Stimulated activated CD4-positive, alpha-beta T cell treated with anti-CD3 and anti-CD28 coated beads, Interleukin-2, amount 100 ng/mL, for 48 hours (primary cell): ENCODE measurements at regions not wholly inside any gene's neighbourhood (a gene's known extent, or its start where the extent isn't known, plus 50 kb on each side); places are given as distances from the start of the nearest gene placed in this dataset.

Experiments
- DNase-seq, 2 donors: peaks; one replicate each; pipeline ENCODE4 v3.0.0-alpha.2; 2020

DNA sequence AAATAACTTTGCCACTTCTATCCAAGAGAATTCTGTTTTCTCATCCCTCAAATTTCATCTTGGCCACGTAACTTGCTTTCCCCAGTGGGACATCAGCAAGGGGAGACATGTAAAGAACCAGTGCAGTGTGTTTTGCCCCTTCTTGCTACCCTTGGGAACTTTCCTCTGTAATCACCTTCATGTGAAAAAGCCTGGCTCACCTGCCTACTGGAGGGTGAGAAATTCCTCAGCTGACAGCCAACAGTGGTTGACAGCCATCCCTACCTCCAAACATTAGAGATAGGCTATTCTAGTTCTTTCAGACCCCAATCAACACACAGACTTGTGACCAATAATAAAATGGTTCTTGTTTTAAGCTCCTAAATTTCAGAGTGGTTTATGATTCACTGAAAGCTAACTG, 333.9 kb upstream of the TBC1D5 start:
- DNase-seq: no peak

DNA sequence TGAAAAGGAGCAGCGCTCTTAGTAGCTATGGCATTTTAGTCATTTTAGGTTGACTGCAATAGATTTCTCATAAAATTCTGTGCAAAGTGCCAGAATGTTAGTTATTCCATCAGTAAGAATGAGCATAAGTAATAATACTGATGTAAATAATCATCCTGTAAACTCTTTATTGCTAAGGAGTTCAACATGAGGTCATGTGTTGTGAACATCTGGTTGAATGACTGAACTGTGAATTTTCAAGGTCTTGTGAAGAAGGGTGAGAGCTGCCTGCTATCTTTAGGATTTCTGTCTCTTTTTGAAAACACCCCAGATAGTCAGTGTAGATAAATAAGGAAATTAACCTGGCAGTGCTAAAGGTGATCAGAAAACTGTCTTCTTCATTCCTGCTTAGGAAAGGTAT, 333.4 kb upstream of the TBC1D5 start:
- no peak for DNase-seq

DNA sequence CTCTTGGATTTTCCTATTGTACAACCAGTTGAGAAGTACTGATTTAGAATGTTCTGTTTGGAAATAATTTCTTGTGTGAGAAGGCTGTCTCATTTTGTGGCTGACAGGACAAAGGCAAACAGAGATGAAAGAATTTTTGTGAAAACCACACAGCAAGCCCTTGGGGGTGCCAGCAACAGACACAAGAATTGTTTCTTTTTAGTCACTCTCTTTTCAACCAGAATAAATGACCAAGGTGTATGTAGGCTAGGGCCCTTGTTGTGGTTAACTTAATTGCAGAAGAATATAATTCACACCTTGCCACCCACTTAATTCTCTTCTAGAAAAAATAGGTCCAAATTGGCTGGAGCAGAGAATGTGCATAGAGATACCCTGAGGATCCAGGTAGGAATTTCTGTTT, 329.4 kb upstream of the TBC1D5 start:
- DNase-seq: no peak

DNA sequence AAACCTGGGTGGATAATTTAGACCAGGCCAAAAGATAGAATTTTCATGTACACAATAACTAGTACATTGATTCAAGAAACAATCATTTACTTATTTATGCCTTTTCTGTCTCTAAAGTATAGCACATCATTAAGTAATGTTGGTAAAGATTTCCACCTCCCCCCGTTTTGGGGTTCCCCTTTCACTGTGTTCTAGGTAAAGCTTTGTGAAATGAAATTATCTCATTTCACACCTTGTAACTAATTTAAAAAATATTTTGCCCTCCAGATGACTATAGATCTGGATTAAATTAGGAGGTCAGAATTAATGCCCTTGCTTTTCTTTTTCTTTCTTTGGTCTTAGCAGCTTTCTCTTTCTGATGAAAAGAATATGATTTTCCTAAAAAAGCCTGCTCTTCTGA, 328.5 kb upstream of the TBC1D5 start:
- DNase-seq: no peak

DNA sequence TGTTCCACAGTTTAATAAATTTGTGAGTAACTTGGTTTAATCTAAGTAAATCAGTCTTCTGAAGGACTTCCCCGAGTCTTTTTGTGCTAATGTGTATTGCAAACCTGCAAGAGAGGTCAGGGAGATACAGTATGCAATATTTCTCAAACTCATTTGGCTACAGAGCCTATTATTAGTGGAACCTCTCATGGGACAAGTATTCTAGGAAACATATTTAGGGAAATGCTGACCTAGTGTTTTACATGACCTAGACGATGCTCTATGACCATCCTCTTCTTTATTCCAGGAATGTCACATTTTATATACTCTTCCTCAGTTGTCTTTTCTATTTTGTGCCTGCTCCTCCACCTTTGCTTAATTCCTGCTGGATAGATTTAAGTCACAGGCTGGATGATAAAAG, 327.8 kb upstream of the TBC1D5 start:
- no peak for DNase-seq

DNA sequence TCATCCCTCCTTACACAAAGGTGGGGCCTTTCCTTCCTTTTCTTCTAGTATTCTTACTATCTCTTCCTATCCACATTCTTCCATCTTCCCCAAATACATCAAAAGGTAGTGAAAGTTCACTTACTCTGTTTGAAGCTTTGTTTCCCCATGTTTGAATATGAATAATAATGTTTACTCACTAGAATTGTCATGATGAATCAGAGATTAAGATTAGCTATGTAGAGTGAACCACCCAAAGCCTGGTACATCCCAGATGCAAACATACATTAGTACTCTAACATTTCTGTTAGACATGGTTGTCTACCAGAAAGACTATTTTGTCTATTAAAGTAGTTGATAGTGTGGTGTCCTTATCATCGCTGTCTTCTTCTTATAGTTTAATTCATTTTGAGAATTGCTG, 327.1 kb upstream of the TBC1D5 start:
- no peak for DNase-seq

DNA sequence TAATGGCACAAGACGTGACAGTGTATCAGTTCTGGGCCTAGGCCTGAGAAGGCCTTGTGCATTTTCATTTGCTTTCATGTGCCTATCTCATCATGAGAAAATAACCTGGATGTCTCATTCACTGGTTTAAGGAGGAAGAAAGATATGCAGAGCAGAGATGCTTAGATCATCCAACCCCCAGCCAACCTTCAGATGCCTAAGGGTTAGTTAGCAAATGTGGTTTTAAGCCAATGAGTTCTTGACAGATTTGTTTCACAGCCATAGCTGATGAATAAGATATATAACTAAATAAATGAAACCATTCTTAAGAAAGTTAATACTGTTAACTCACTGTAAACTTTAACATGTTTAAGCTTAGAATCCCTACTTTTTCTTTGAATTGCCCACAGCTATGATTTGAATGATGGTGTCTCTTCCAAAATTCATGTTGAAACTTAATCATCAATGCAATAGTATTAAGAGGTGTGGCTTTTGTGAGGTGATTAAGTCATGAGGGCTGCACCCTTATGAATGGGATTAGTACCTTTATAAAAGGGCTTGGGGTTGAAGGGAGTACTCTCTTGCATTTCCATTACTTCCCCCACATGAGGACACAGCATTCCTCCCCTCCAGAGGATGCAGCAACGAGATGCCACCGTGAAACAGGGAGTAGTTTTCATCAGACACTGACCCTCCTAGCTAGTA, 324.6 kb upstream of the TBC1D5 start:
- DNase-seq: no peak

DNA sequence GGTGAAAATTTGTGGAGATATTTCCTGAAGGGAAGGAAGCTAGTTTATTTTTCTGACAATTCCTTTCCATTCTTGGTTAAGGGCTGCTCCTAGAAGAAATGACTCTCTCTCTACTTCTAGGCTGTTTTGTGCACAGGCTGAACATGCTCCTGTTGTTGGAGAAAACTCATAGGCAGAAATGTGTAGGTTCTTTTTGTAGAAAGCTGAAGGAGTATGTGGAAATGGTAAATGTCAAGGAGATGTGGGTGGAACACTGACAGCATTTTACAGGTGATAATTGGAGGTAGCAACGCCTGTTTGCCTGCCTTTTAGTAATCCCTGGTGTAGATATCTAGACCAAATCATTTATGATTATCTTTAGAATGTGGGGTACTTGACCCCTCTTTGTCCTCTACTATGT, 322.2 kb upstream of the TBC1D5 start:
- no peak for DNase-seq

DNA sequence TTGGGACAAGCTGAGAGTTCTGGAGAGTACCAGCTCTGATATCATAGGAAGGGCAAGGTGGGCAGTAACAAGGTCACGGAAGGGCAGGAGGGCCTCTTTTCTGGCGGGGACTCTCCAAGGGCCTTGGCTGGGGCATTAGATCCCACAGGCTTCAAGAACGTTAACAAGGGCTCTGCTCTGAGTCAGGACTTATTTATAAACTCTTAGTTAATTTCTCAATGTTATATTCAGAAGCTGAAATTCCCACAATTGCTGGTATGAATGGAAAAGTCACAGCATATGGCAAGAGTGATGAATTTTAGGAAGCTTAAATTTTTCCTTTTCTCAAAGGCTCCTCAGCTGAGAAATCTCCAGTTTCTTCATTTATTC, 320.2 kb upstream of the TBC1D5 start:
- DNase-seq: no peak

DNA sequence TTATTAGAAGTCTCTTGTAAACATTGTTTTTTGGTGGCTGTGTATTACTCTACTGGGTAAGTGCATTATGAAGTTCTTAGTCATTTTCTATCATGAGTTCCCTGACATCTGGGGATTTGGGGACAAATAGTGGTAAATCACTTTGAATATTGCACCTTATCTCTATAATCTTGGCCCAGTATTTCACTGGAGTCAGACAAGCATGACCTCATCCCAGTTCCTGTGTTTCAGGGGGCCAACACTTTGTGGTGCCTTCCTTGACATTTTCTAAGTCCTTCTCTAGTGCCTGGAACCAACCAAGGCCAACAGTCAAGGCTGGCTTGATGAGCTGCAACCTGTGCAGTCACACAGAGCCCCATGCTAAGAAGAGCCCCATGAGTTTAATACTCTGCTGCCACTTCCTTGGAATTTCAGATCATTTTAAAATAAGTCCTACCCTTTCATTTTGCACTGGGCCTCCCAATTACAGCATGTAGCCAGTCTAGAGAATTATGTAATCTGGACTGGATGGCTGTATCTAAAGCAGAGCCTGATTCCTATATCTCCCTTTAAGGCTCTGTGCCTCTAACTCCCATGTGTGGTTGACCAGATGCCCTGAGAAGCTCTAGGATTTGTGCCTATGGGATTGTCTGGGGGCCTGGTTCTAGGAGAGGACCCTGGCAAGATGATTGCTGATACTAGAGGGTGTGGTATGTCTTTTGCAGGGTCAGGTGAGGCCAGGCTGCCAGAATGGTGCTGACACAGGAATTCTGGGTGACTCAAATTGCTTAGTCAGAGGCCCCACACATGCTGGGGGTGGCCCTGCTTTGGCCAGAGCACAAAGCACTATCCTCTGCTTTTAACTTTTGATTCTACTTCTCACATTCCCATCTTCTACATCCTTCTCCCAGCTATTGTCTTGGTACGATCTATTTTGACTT, 319.6 kb upstream of the TBC1D5 start:
- no peak for DNase-seq

DNA sequence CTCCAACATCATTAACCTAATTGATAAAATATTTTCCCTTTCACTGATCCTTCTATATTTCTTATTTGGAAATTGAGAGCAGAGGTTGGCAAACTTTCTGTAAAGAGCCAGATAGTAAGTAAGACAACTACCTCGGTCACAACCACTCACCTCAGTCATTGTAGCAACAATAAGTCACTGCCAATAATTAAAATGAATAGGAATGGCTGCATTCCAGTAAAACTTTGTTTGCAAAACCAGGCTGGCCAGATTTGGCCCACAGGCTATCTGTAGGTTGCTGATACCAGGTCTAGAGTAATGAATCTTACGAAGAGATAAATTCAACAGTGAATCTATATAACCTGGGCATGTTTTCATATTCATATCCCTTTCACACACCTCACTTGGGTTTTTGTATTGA, 316.2 kb upstream of the TBC1D5 start:
- no peak for DNase-seq

DNA sequence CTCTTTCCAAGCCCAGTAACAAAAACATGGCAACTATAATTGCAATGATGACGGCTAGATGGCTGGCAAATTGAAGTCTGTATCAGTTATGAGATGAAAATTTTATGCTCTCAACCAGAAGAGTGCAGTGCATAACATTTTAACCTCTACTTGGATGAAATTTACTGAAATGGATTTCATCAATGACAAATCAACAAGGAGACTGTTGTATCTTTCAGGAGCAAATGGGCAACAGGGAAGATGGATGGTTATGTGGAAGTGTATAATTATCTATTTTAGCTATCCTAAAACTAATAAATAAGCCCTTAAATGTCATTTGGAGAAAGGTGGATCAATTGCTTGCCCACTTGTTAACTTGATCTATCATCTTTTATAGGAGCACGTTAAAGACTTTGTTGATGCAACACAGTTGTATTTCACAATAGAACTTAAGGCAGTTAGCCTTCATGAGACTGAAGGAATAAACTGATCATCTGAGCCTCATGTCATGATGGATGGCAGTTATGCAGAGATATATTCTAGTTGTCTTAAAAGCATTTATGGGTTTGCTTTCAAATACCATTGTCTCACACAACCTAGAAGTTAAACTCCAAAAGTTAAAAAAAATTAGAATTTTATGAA, 315.1 kb upstream of the TBC1D5 start:
- DNase-seq: no peak

DNA sequence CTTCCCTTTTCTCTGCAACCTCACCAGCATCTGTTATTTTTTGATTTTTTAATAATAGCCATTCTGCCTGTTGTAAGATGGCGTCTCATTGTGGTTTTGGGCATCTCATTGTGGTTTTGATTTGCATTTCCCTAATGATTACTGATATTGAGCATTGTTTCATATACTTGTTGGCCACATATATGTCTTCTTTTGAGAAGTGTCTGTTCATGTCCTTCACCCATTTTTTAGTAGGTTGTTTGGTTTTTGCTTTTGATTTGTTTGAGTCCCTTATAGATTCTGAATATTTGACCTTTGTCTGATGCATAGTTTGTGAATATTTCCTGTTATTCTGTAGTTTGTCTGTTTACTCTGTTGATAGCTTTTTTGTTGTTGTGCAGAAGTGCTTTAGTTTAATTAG, 312.2 kb upstream of the TBC1D5 start:
- DNase-seq: no peak

DNA sequence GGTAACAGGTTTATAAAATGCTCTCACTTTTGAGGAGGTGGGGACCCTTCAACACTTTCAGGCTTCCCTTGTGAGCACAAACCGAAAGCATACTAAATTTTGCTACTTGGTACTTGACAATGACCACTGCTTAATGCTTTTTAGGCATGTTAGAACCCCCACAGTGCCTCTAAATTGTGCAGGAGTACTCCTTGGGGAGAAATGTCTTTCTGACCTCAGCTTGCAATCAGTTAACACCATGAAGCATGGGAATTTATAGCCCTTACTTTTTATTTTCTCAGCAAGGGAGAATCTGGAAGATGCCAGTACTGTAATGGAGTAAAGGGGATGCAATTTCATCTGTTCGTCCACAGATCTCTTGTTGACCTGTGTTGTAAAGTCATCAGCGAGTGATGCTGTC, 308.9 kb upstream of the TBC1D5 start:
- DNase-seq: no peak

DNA sequence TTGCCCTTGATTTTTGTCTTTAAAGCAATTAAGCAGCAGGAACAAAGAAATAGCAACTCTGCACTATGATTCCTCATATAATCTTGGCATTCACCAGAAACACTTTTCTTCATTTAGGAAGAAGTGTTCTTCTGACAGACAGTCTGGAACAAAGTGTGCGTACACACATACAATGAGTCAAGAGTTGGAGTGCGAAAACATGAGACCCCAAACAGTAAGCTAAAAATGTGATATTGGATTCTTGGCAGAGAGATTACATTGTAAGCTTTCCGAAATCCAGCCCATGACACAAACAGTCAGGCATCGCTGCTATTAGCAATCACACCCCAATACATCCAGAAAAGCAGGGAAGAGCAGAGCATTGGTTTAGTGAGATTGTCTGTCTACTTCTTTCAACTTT, 306.7 kb upstream of the TBC1D5 start:
- DNase-seq: no peak

DNA sequence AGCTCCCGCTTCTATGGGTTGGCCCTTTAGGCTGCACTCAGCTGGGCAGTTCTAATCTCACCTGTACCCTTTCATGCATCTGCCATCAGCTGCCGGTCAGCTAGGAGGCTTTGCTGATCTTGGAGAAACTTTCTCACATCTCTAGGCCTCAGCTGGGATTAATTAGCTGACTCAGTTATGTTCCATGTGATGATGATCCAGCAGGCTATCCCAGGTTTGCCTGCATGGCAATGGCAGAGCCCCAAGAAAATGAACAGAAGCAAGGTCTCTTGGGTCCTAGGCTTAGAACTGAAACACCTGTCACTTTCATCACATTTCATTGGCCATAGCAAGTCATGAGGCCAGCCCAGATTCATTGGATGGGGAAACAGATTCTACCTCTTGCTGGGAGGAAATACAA, 304.6 kb upstream of the TBC1D5 start:
- no peak for DNase-seq

DNA sequence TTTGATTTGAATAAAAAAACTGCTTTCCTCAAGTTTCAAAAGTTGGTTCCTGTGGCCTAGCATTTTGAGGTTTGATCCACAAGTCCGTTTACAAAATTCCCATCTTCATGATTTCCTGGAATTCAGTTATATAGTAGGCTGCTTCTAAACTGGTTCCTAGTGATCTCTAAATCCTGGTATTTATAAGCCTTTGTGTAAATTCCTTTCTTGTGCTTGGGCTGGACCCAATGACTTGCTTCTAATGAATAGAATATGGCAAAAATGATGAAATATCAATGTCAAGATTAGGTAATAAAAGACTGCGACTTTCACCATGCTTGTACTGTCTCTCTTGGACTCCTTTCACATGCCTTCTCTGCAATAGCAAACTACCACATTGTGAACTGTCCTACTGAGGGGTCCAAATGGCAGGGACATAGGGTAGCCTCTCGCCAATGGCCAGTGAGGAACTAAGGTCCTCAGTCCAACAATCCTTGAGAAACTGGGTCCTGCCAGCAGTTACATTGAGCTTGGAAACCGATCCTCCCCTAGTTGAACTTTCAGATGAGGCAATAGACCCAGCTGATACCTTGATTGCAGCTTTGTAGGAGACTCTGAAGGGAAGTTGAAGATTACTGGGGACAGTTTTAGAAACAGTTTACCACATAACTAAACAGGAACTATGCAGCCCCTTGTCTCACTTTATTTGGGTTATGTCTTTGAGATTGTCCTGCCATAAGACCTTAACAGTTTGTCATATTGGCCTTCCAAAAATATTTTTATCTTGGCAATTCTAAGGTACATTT, 303.9 kb upstream of the TBC1D5 start:
- no peak for DNase-seq

DNA sequence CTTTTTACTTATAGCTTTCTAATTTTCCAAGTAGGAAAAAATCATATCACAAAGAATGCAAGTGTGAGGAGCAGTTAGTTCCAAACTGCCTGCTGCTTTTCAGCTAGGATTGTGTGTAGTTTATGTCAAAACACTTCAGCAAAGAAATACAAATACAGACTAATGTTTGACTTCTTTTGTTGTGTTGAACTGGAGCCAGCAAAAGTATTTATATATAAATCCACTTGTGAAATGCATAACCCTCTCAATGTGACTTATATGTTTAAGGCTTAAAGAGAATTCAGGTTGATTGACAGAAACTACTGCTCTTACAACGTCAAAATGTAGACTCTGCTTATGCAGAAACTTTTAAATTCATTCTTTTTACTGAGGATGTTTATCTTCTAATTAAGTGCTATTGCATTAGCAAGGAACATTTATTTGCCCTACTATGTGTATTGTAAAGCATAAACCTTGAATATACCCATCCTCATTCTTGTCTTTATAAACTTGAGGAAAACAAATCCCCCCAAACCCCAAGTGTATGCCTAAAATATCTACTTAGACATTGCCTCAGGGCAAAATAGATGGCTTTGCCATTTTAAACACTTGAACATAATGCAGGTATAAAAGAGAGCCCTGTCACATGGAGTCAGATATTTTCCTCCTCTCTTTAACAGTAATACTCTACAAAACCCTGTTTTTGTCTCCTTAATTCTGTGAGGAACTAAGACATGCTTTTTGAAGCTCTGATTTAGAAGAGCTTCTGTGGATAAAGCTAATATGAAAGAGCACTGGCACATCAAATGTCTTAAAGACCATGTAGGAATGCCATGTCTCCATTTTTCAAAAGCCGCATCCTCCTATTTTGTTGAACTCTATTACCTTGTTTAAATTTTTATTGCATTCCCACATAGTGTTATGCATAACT, 302.8 kb upstream of the TBC1D5 start:
- no peak for DNase-seq

DNA sequence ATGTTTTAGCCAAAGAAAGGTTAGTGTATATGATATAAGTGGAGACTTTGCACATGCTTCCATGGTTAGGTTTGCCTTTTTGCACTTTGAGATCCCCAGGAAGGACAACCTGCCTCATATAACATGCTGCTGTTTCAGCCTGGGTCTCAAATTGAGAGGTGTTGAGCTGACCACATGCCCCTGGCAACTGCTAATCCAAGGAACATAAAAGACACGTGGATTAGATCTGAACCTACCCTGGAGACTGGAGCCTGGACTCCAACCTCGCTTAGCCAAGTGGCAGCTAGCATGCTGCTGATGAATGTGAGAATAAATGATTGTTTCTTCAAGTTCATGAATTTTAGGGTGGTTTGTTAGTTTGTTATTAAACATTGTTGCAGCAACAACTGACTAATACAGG, 301.8 kb upstream of the TBC1D5 start:
- no peak for DNase-seq

DNA sequence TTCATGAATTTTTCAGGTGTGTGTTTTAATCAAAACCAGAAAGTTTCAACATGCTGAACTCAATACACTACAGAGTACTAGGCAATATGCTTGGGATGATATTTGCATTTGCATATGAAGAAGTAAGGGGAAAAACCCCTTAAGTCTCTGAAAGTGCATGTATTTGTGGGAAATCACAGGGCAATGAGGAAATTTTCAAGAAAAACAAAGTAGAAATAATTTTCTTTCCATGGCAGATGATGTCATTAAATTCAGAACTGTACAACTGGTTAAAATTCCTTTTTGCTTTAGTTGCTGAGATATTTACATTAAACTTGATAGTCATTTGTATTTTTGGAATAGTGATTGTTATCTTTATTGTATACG, 294.0 kb upstream of the TBC1D5 start:
- DNase-seq: no peak

DNA sequence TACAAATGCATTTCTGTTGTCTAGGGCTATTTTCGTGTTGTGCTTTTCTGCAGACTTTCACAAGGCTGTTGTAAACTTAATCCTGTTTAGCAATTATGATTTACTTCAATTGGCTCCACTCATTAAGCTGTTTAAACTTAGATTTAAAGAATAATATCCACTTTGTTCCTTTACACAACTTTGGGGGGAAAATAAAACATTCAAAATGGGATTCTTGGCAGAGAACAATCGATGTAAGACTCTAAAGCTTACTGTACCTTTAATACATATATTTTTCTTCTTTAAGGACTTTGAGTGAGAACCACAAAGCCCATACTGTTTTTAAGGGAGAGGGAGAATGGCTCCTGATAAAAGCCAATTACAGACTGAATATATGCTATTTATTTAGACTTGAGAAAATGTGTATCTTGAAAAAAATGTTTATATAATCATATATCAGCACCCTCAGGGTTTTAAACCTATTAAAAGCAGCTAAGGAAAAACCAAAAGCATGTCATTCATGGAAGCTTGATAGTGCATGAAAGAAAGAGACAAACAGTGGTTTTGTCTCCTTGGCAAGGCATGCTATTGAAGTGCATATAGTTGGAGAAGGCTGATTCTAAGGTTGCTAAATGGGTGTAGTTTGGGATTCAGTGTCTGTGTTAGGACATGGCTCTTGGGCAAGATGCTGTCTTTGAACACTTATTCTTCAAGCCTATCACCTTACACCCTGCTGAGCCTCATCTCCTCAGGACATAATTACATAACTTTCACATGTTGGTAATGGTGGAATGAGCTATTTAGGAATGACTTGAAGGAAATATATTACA, 293.4 kb upstream of the TBC1D5 start:
- DNase-seq: no peak
